ENCODE measurements at regions not wholly inside any gene's neighbourhood (a gene's known extent, or its start where the extent isn't known, plus 50 kb on each side); places are given as distances from the start of the nearest gene placed in this dataset.

GRCh38 chrX:40449396-40449795, 131.4 kb upstream of the ATP6AP2 start:
- no peak for DNase-seq

GRCh38 chrX:40448793-40449192, 132.0 kb upstream of the ATP6AP2 start:
- no peak for DNase-seq

GRCh38 chrX:40446921-40447320, 133.8 kb upstream of the ATP6AP2 start:
- DNase-seq, result no peak

GRCh38 chrX:40445691-40446090, 135.1 kb upstream of the ATP6AP2 start:
- DNase-seq, result no peak

- DNase-seq, result no peak
Observed at GRCh38 chrX:40444798-40445496, 135.8 kb upstream of the ATP6AP2 start.

GRCh38 chrX:40444133-40444532, 136.6 kb upstream of the ATP6AP2 start:
- DNase-seq, result no peak

- DNase-seq, result no peak
Observed at GRCh38 chrX:40440866-40441265, 139.9 kb upstream of the ATP6AP2 start.

- DNase-seq, result no peak
Observed at GRCh38 chrX:40439625-40440532, 140.9 kb upstream of the ATP6AP2 start.

- DNase-seq, result no peak
Observed at GRCh38 chrX:40437348-40437747, 143.4 kb upstream of the ATP6AP2 start.

GRCh38 chrX:40434947-40435346, 145.8 kb upstream of the ATP6AP2 start:
- DNase-seq, result no peak

GRCh38 chrX:40434443-40434842, 146.3 kb upstream of the ATP6AP2 start:
- no peak for DNase-seq

- no peak for DNase-seq
Observed at GRCh38 chrX:40433160-40433559, 147.6 kb upstream of the ATP6AP2 start.

GRCh38 chrX:40424259-40424658, 156.5 kb upstream of the ATP6AP2 start:
- DNase-seq, result no peak

GRCh38 chrX:40423299-40423698, 157.5 kb upstream of the ATP6AP2 start:
- peak; percentile 50 for DNase-seq

GRCh38 chrX:40422021-40422420, 158.7 kb upstream of the ATP6AP2 start:
- no peak for DNase-seq

- peak; percentile 11 for DNase-seq
Observed at GRCh38 chrX:40420899-40421729, 159.7 kb upstream of the ATP6AP2 start.

GRCh38 chrX:40418813-40419195, 162.0 kb upstream of the ATP6AP2 start:
- peak; percentile 51 for DNase-seq

GRCh38 chrX:40418146-40418812, 162.5 kb upstream of the ATP6AP2 start:
- peak; percentile 38 for DNase-seq

- DNase-seq, result no peak
Observed at GRCh38 chrX:40415675-40416074, 165.1 kb upstream of the ATP6AP2 start.

GRCh38 chrX:40414335-40414734, 166.4 kb upstream of the ATP6AP2 start:
- DNase-seq, result no peak

GRCh38 chrX:40411340-40412111, 169.2 kb upstream of the ATP6AP2 start:
- DNase-seq, result peak; percentile 45

- no peak for DNase-seq
Observed at GRCh38 chrX:40410859-40411258, 169.9 kb upstream of the ATP6AP2 start.

Data from activated CD4-positive, alpha-beta T cell treated with anti-CD3 and anti-CD28 coated beads, Interleukin-10, Interleukin-2, amounts not matched to agents 100 ng/mL and 50 ng/mL, durations not matched to agents 16 hours and 8 hours (primary cell).